Upper lobe of left lung (tissue), 4 donors: ENCODE measurements at regions not wholly inside any gene's neighbourhood (a gene's known extent, or its start where the extent isn't known, plus 50 kb on each side); places are given as distances from the start of the nearest gene placed in this dataset.

ENCODE experiments used
- EP300 ChIP-seq, 4 donors: sonication (generic); formaldehyde crosslinking; IDR thresholded peaks; one replicate each; pipeline ENCODE4 v1.5.1; 2017; ENCODE audit warnings: antibody characterized with exemption in 4 of 4, control low read depth in 2 of 4
- POLR2A ChIP-seq, 4 donors: fragments of 450-650 bp; IDR thresholded peaks; one replicate each; pipeline ENCODE4 v1.5.1; 2016 to 2017; ENCODE audit warnings: antibody characterized with exemption in 4 of 4, mild to moderate bottlenecking in 2 of 4
- TF ChIP-seq, protein P1 (sequence below), 6 experiments: fragments of 450-650 bp in 4 of 6; fragments of 200-600 bp in 2 of 6; sonication (generic) in 2 of 6; IDR thresholded peaks; one replicate each; pipeline ENCODE4 v1.5.1; 2016 to 2019; ENCODE audit warnings: antibody characterized with exemption in 6 of 6

DNA sequence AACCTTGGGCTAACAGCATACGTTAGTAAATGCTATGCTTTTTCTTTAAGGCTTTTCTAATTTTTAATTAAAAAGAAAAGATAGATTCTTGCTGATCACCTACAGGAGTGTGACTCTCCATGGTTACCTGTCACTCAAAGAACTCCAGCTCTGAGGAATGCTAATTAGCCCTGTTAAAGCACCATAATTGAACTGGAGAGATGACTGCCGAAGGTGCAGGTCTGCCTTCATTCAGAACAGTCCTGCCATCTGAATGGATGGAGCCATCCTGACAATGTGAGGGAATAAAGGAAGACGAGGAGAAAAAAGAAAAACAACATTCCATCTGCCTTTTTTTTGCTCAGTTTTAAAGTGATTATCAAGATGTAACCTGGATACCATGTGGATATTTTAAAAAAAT lies 94.6 kb downstream of the ATP6V1G3 start:
- TF ChIP-seq, protein P1, sequence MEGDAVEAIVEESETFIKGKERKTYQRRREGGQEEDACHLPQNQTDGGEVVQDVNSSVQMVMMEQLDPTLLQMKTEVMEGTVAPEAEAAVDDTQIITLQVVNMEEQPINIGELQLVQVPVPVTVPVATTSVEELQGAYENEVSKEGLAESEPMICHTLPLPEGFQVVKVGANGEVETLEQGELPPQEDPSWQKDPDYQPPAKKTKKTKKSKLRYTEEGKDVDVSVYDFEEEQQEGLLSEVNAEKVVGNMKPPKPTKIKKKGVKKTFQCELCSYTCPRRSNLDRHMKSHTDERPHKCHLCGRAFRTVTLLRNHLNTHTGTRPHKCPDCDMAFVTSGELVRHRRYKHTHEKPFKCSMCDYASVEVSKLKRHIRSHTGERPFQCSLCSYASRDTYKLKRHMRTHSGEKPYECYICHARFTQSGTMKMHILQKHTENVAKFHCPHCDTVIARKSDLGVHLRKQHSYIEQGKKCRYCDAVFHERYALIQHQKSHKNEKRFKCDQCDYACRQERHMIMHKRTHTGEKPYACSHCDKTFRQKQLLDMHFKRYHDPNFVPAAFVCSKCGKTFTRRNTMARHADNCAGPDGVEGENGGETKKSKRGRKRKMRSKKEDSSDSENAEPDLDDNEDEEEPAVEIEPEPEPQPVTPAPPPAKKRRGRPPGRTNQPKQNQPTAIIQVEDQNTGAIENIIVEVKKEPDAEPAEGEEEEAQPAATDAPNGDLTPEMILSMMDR (IDR thresholded peaks at IDR 0.05): no peak
- TF ChIP-seq POLR2A (IDR thresholded peaks at IDR 0.05) (no peak), EP300 (IDR thresholded peaks at IDR 0.05) (no peak)
